ENCODE measurements at regions not wholly inside any gene's neighbourhood (a gene's known extent, or its start where the extent isn't known, plus 50 kb on each side); places are given as distances from the start of the nearest gene placed in this dataset.
"Not testable (repeated sequence)": the region's sequence is repeated elsewhere in the genome, so short reads cannot be mapped to it uniquely, and the experiment has no call there.

GRCh38 chr21:10270211-10270610, 251.2 kb upstream of the TPTE start:
- H3K36me3 Mint-ChIP-seq: peaks cover 0 to 11% (median 2%) of the 10 kb centered on the region in 3 donors
- peak in 1 of 10 donors; percentile 15 for DNase-seq
- peaks cover 9 to 35% (median 14%) of the 10 kb centered on the region in 9 donors for H3K9me3 Mint-ChIP-seq
- H3K27ac Mint-ChIP-seq, ATAC-seq, POLR2A ChIA-PET, H3K4me3 Mint-ChIP-seq, H3K4me1 Mint-ChIP-seq, H3K27me3 Mint-ChIP-seq: not testable (repeated sequence)

- POLR2A ChIA-PET, ATAC-seq, H3K27me3 Mint-ChIP-seq, H3K27ac Mint-ChIP-seq, H3K4me1 Mint-ChIP-seq, H3K4me3 Mint-ChIP-seq: not testable (repeated sequence)
- DNase-seq: peak in 1 of 10 donors; percentile 48
- H3K9me3 Mint-ChIP-seq: peaks cover 9 to 35% (median 14%) of the 10 kb centered on the region in 9 donors
- peaks cover 0 to 11% (median 2%) of the 10 kb centered on the region in 3 donors for H3K36me3 Mint-ChIP-seq
Measured at GRCh38 chr21:10271666-10272207, 249.6 kb upstream of the TPTE start.

GRCh38 chr21:10272216-10272615, 249.2 kb upstream of the TPTE start:
- H3K4me3 Mint-ChIP-seq: no peak overlapping the region
- H3K4me1 Mint-ChIP-seq: no peaks in the 10 kb centered on the region
- no peak overlapping the region for H3K27ac Mint-ChIP-seq
- peaks cover 9 to 35% (median 14%) of the 10 kb centered on the region in 9 donors for H3K9me3 Mint-ChIP-seq
- peak in 1 of 2 donors; percentile 59 for ATAC-seq
- POLR2A ChIA-PET: no interaction called here
- no peaks in the 10 kb centered on the region for H3K27me3 Mint-ChIP-seq
- peak in 1 of 10 donors; percentile 7 for DNase-seq
- H3K36me3 Mint-ChIP-seq: peaks cover 0 to 11% (median 2%) of the 10 kb centered on the region in 3 donors

GRCh38 chr21:10273196-10273595, 248.2 kb upstream of the TPTE start:
- peaks cover 9 to 35% (median 14%) of the 10 kb centered on the region in 9 donors for H3K9me3 Mint-ChIP-seq
- H3K4me1 Mint-ChIP-seq: no peaks in the 10 kb centered on the region
- ATAC-seq (no peak), DNase-seq (no peak)
- POLR2A ChIA-PET: no interaction called here
- H3K27me3 Mint-ChIP-seq: no peaks in the 10 kb centered on the region
- H3K36me3 Mint-ChIP-seq: peaks cover 0 to 11% (median 2%) of the 10 kb centered on the region in 3 donors
- no peak overlapping the region for H3K27ac Mint-ChIP-seq
- no peak overlapping the region for H3K4me3 Mint-ChIP-seq

GRCh38 chr21:10273794-10274338, 247.5 kb upstream of the TPTE start:
- H3K27ac Mint-ChIP-seq, H3K4me1 Mint-ChIP-seq, H3K4me3 Mint-ChIP-seq, POLR2A ChIA-PET, H3K27me3 Mint-ChIP-seq: not testable (repeated sequence)
- Mint-ChIP-seq H3K36me3 (peaks cover 0 to 11% (median 2%) of the 10 kb centered on the region in 3 donors), H3K9me3 (peaks cover 9 to 35% (median 14%) of the 10 kb centered on the region in 9 donors)
- DNase-seq: peak in 1 of 10 donors; percentile 34
- peak in 1 of 2 donors; percentile 46 for ATAC-seq

All from naive thymus-derived CD8-positive, alpha-beta T cell (primary cell).